A549 (cell line): ENCODE measurements at regions not wholly inside any gene's neighbourhood (a gene's known extent, or its start where the extent isn't known, plus 50 kb on each side); places are given as distances from the start of the nearest gene placed in this dataset.

Experiments used
- ATAC-seq, 2 experiments: fragments of 200-7000 bp in 1 of 2; fragments of >200 bp in 1 of 2; cut with Nextera tagmentation in 1 of 2; cut with Tn5 transposase in 1 of 2; 3 replicates each; pipeline versions ENCODE4 v1.8.0 to v1.9.1; 2018 to 2020; ENCODE audit warnings: mild to moderate bottlenecking in 1 of 2, moderate library complexity in 1 of 2
- CTCF ChIA-PET: fragments of 300-600 bp; sonication (Branson Sonifier 250); formaldehyde crosslinking; extraction: SDS; loops from one replicate; lab custom pipeline; 2021; ENCODE audit warnings: antibody characterized with exemption, inconsistent platforms; lab: Yijun Ruan, JAX
- POLR2A ChIA-PET: fragments of 350-600 bp; formaldehyde crosslinking; extraction: SDS; loops from one replicate; lab custom pipeline; 2021; ENCODE audit warnings: antibody characterized with exemption, inconsistent platforms; lab: Yijun Ruan, JAX
- DNase-seq, 2 experiments: peaks; one replicate each; pipeline versions ENCODE4 v3.0.0 to v3.0.0-alpha.2; 2011 to 2016; ENCODE audit warnings: low read depth in 1 of 2, low spot score in 1 of 2
- FAIRE-seq: peaks from 2 replicates; lab custom pipeline; 2011; peaks lifted over from hg19 to GRCh38; lab: Jason Lieb, UNC
- H3K27ac ChIP-seq, 2 experiments: fragments of >200 bp; sonication (Bioruptor Twin); formaldehyde crosslinking; 3 replicates each; pipeline ENCODE4 v1.5.1; 2016 to 2017
- H3K4me1 ChIP-seq: fragments of >200 bp; sonication (Bioruptor Twin); formaldehyde crosslinking; 3 replicates; pipeline ENCODE4 v1.6.1; 2016
- H3K4me2 ChIP-seq: fragments of >200 bp; sonication (Bioruptor Twin); formaldehyde crosslinking; 3 replicates; pipeline ENCODE4 v1.6.1; 2016
- H3K4me3 ChIP-seq: fragments of >200 bp; sonication (Bioruptor Twin); formaldehyde crosslinking; 3 replicates; pipeline ENCODE4 v1.5.1; 2016
- H3K9me3 ChIP-seq: fragments of >200 bp; sonication (Bioruptor Twin); formaldehyde crosslinking; 3 replicates; pipeline ENCODE4 v1.6.1; 2016
- BCL3 ChIP-seq: fragments of >200 bp; sonication (Bioruptor Twin); formaldehyde crosslinking; IDR thresholded peaks from 3 replicates; pipeline ENCODE4 v1.6.1; 2016
- CBX8 ChIP-seq: fragments of 200-600 bp; sonication (generic); IDR thresholded peaks from 2 replicates; pipeline ENCODE4 v1.6.1; 2016
- CEBPB ChIP-seq, 2 experiments: fragments of >200 bp in 1 of 2; sonication (Bioruptor Twin) in 1 of 2; formaldehyde crosslinking in 1 of 2; IDR thresholded peaks; 2 replicates each; pipeline ENCODE4 v1.6.1; 2012 to 2016
- CHD2 ChIP-seq: fragments of 150-350 bp; IDR thresholded peaks from 2 replicates; pipeline ENCODE4 v1.6.1; 2014; ENCODE audit warnings: low read length; ENCODE audit not compliant: partially characterized antibody
- EHMT2 ChIP-seq: fragments of 200-600 bp; sonication (generic); IDR thresholded peaks from 2 replicates; pipeline ENCODE4 v1.6.1; 2016; ENCODE audit warnings: antibody characterized with exemption, low read depth, mild to moderate bottlenecking, moderate library complexity
- EP300 ChIP-seq, 2 experiments: fragments of >200 bp; sonication (Bioruptor Twin); formaldehyde crosslinking; IDR thresholded peaks; 2 replicates in 1 of 2; 3 replicates in 1 of 2; pipeline ENCODE4 v1.6.1; 2016 to 2017
- ESRRA ChIP-seq: fragments of 150-350 bp; IDR thresholded peaks from 2 replicates; pipeline ENCODE4 v1.6.1; 2014; ENCODE audit warnings: mild to moderate bottlenecking, low read length, borderline replicate concordance
- FOXS1 ChIP-seq: fragments of 250-450 bp; sonication (Bioruptor Pico); IDR thresholded peaks from 2 replicates; pipeline ENCODE4 v1.5.0; 2020; ENCODE audit warnings: mild to moderate bottlenecking, moderate library complexity
- GATA3 ChIP-seq: IDR thresholded peaks from 2 replicates; pipeline ENCODE4 v1.6.1; 2012; ENCODE audit warnings: borderline replicate concordance
- HES2 ChIP-seq: fragments of >200 bp; sonication (Bioruptor Twin); formaldehyde crosslinking; IDR thresholded peaks from 2 replicates; pipeline ENCODE4 v1.6.1; 2016
- HEYL ChIP-seq: fragments of 250-450 bp; sonication (Bioruptor Pico); IDR thresholded peaks from 2 replicates; pipeline ENCODE4 v1.8.0; 2021; ENCODE audit warnings: mild to moderate bottlenecking, moderate library complexity
- HOXA7 ChIP-seq: fragments of 250-450 bp; sonication (Bioruptor Pico); IDR thresholded peaks from 2 replicates; pipeline ENCODE4 v1.5.0; 2020; ENCODE audit warnings: mild to moderate bottlenecking, moderate library complexity
- HOXB5 ChIP-seq: fragments of 250-450 bp; sonication (Bioruptor Pico); IDR thresholded peaks from 2 replicates; pipeline ENCODE4 v1.5.0; 2020; ENCODE audit warnings: mild to moderate bottlenecking, moderate library complexity
- JUN ChIP-seq, 2 experiments: fragments of >200 bp; sonication (Bioruptor Twin); formaldehyde crosslinking; IDR thresholded peaks; 2 replicates in 1 of 2; 3 replicates in 1 of 2; pipeline ENCODE4 v1.6.1; 2016 to 2017
- JUNB ChIP-seq: fragments of >200 bp; sonication (Bioruptor Twin); formaldehyde crosslinking; IDR thresholded peaks from 2 replicates; pipeline ENCODE4 v1.6.1; 2016
- KDM5A ChIP-seq: fragments of 200-600 bp; sonication (generic); IDR thresholded peaks from 2 replicates; pipeline ENCODE4 v1.6.1; 2016; ENCODE audit warnings: antibody characterized with exemption, mild to moderate bottlenecking
- NPAS2 ChIP-seq: fragments of 250-450 bp; sonication (Bioruptor Pico); IDR thresholded peaks from 2 replicates; pipeline ENCODE4 v1.8.0; 2022; ENCODE audit warnings: mild to moderate bottlenecking, moderate library complexity, borderline replicate concordance
- PBX3 ChIP-seq: IDR thresholded peaks from 2 replicates; pipeline ENCODE4 v1.6.1; 2012
- POLR2A ChIP-seq: IDR thresholded peaks from 2 replicates; pipeline ENCODE4 v1.6.1; 2012; ENCODE audit warnings: mild to moderate bottlenecking, low read length
- RAD21 ChIP-seq, 2 experiments: fragments of >200 bp in 1 of 2; sonication (Bioruptor Twin) in 1 of 2; formaldehyde crosslinking in 1 of 2; IDR thresholded peaks in 1 of 2; conservative IDR thresholded peaks in 1 of 2; 2 replicates in 1 of 2; 3 replicates in 1 of 2; pipeline ENCODE4 v1.6.1; 2012 to 2018; ENCODE audit warnings: inconsistent platforms in 1 of 2
- RCOR1 ChIP-seq: fragments of 150-350 bp; IDR thresholded peaks from 2 replicates; pipeline ENCODE4 v1.6.1; 2014; ENCODE audit warnings: antibody characterized with exemption, low read length, low read depth
- TFCP2L1 ChIP-seq: fragments of 250-450 bp; sonication (Bioruptor Pico); IDR thresholded peaks from 2 replicates; pipeline ENCODE4 v1.5.0; 2021; ENCODE audit warnings: mild to moderate bottlenecking
- ZSCAN20 ChIP-seq: fragments of 250-450 bp; sonication (Bioruptor Pico); IDR thresholded peaks from 2 replicates; pipeline ENCODE4 v1.8.0; 2022; ENCODE audit warnings: mild to moderate bottlenecking, moderate library complexity
- whole genome bisulfite sequencing: methylation state at CpG from one replicate; pipeline ENCODE4 v1.1.6; 2017; ENCODE audit errors: missing lambda C conversion rate; 5-methylcytosine and 5-hydroxymethylcytosine counted together

- no peak overlapping the region for H3K4me3 ChIP-seq
- no peak overlapping the region; a peak in 1 of 6 replicates for H3K27ac ChIP-seq
- H3K9me3 ChIP-seq = no peaks in the 10 kb centered on the region
- H3K4me1 ChIP-seq = peaks cover 8% of the 10 kb centered on the region; the same call in 2 of the 3 replicates
- 84% methylated on average over 3 of the region's 3 CpGs for WGBS
- no peak for TF ChIP-seq CEBPB (IDR thresholded peaks at IDR 0.05)
- no peak for TF ChIP-seq ESRRA
- TF ChIP-seq NPAS2 (CRISPR knock-in tag) = no peak
- no peak for TF ChIP-seq HEYL (CRISPR knock-in tag)
- TF ChIP-seq HOXA7 (CRISPR knock-in tag) = no peak
- no peak for TF ChIP-seq CBX8
- TF ChIP-seq RAD21 (conservative IDR thresholded peaks at IDR 0.05 in 1 of 2, IDR thresholded peaks at IDR 0.05 in 1 of 2) = no peak
- TF ChIP-seq HES2 = no peak
- TF ChIP-seq RCOR1 = no peak
- TF ChIP-seq HOXB5 = no peak
- TF ChIP-seq GATA3 = no peak
- no peak for TF ChIP-seq FOXS1
- TF ChIP-seq TFCP2L1 (CRISPR knock-in tag) = no peak
- no peak for TF ChIP-seq PBX3
- no peak for TF ChIP-seq BCL3
- TF ChIP-seq JUNB = no peak
- TF ChIP-seq CHD2 = no peak
- ATAC-seq (no peak), FAIRE-seq (no peak), DNase-seq (no peak)
- no peak overlapping the region for H3K4me2 ChIP-seq
- ChIA-PET POLR2A (no interaction called here), CTCF (interaction anchor here (4.5 to 10.9 kb wide), 2 partner anchors 22 to 28 kb away, joined by 35 to 116 read pairs; no protein-coding TSS in a partner anchor)
Observed at GRCh38 chr2:200733713-200734198, 78.0 kb upstream of the BZW1 start.

- no peaks in the 10 kb centered on the region for H3K9me3 ChIP-seq
- POLR2A ChIA-PET = interaction anchor here (1.0 kb wide), 1 partner anchor 22 kb away, joined by 7 read pairs; no protein-coding TSS in a partner anchor
- 95% methylated on average over 3 of the region's 3 CpGs for WGBS
- no peak overlapping the region for H3K4me2 ChIP-seq
- ATAC-seq (no peak), FAIRE-seq (no peak), DNase-seq (no peak)
- H3K27ac ChIP-seq = peak overlapping the region in 1 of 2 experiments; percentile 36; a peak in 1 of 6 replicates
- no peak for TF ChIP-seq BCL3
- no peak for TF ChIP-seq RAD21 (conservative IDR thresholded peaks at IDR 0.05 in 1 of 2, IDR thresholded peaks at IDR 0.05 in 1 of 2)
- TF ChIP-seq POLR2A = no peak
- no peak for TF ChIP-seq HOXB5
- TF ChIP-seq ZSCAN20 = no peak
- TF ChIP-seq JUN (IDR thresholded peaks at IDR 0.05) = no peak
- TF ChIP-seq CHD2 = no peak
- no peak for TF ChIP-seq HOXA7 (CRISPR knock-in tag)
- no peak for TF ChIP-seq HES2
- no peak for TF ChIP-seq CEBPB (IDR thresholded peaks at IDR 0.05)
- no peak for TF ChIP-seq FOXS1
- no peak for TF ChIP-seq KDM5A
- TF ChIP-seq EP300 (IDR thresholded peaks at IDR 0.05) = no peak
- TF ChIP-seq EHMT2 = no peak
- peaks cover 4% of the 10 kb centered on the region; the same call in 1 of the 3 replicates for H3K4me1 ChIP-seq
- CTCF ChIA-PET = interaction anchor here (0.5 to 10.9 kb wide), 19 partner anchors 9 to 760 kb away, joined by 3 to 116 read pairs (median 4); partner anchors contain the start of gene NIF3L1
- H3K4me3 ChIP-seq = no peak overlapping the region
Observed at GRCh38 chr2:200735061-200735460, 76.6 kb upstream of the BZW1 start.
